Lower leg skin (tissue), 4 donors: ENCODE measurements at regions not wholly inside any gene's neighbourhood (a gene's known extent, or its start where the extent isn't known, plus 50 kb on each side); places are given as distances from the start of the nearest gene placed in this dataset.

Experiments
- DNase-seq, 2 donors: peaks; one replicate each; pipeline ENCODE4 v3.0.0-alpha.2; 2019; ENCODE audit warnings: low spot score in 2 of 2
- H3K4me3 ChIP-seq: fragments of 200-600 bp; sonication (generic); 2 replicates; pipeline ENCODE4 v1.5.1; 2017; ENCODE audit warnings: mild to moderate bottlenecking, low read depth; ENCODE audit not compliant: poor library complexity, severe bottlenecking
- POLR2A ChIP-seq, 2 donors: fragments of 450-650 bp; IDR thresholded peaks; one replicate each; pipeline ENCODE4 v1.6.1; 2016 to 2017; ENCODE audit warnings: antibody characterized with exemption in 2 of 2, mild to moderate bottlenecking in 1 of 2, moderate library complexity in 1 of 2
- WGBS, 2 donors: methylation state at CpG; one replicate each; pipeline ENCODE4 v1.1.5; 2018; 5-methylcytosine and 5-hydroxymethylcytosine counted together
- intact Hi-C: fragments of 100-400 bp; cut with DNase I; formaldehyde crosslinking; loops from one replicate; pipeline ENCODE4 v1.15.0; 2023; ENCODE audit warnings: low total_unique reads
- TF ChIP-seq, protein P1 (sequence below), 3 donors: fragments of 450-650 bp; IDR thresholded peaks; one replicate each; pipeline ENCODE4 v1.5.1; 2016; ENCODE audit warnings: antibody characterized with exemption in 3 of 3, mild to moderate bottlenecking in 3 of 3, moderate library complexity in 2 of 3

- H3K4me3 ChIP-seq = no peak overlapping the region
- 70 to 71% methylated on average over 8 of the region's 8 CpGs for WGBS, 2 donors
- TF ChIP-seq, protein P1, sequence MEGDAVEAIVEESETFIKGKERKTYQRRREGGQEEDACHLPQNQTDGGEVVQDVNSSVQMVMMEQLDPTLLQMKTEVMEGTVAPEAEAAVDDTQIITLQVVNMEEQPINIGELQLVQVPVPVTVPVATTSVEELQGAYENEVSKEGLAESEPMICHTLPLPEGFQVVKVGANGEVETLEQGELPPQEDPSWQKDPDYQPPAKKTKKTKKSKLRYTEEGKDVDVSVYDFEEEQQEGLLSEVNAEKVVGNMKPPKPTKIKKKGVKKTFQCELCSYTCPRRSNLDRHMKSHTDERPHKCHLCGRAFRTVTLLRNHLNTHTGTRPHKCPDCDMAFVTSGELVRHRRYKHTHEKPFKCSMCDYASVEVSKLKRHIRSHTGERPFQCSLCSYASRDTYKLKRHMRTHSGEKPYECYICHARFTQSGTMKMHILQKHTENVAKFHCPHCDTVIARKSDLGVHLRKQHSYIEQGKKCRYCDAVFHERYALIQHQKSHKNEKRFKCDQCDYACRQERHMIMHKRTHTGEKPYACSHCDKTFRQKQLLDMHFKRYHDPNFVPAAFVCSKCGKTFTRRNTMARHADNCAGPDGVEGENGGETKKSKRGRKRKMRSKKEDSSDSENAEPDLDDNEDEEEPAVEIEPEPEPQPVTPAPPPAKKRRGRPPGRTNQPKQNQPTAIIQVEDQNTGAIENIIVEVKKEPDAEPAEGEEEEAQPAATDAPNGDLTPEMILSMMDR (IDR thresholded peaks at IDR 0.05) = no peak
- intact Hi-C loops = no loop called here
- DNase-seq = peak in 1 of 2 donors; percentile 43
Measured at GRCh38 chr10:130817046-130817624, 494.4 kb downstream of the TCERG1L start.

DNA sequence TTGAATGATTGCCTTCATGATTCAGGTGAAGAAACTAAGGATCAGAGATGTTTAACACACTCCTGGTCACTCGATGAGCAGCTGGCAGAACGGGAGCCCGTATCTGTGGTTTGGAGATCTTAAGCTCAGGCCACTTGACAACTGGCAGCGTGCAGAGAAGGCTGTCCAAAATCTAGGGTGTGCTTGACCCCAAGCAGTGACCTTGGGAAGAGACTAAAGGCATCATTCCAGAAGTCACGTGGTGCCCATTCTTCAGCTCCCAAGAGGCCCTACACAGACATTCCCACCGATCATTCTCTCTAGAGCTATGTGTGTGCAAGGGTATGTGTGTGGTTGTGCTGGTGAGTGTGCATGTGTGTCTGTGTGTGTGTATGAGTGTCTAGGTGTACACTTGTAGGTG is 493.8 kb downstream of the TCERG1L start:
- 80 to 84% methylated on average over 6 of the region's 6 CpGs for WGBS, 2 donors
- DNase-seq = peak in 1 of 2 donors; percentile 13
- TF ChIP-seq POLR2A (IDR thresholded peaks at IDR 0.05) = no peak
- TF ChIP-seq, protein P1 (IDR thresholded peaks at IDR 0.05) = no peak
- H3K4me3 ChIP-seq = no peak overlapping the region
- intact Hi-C loops = no loop called here

DNA sequence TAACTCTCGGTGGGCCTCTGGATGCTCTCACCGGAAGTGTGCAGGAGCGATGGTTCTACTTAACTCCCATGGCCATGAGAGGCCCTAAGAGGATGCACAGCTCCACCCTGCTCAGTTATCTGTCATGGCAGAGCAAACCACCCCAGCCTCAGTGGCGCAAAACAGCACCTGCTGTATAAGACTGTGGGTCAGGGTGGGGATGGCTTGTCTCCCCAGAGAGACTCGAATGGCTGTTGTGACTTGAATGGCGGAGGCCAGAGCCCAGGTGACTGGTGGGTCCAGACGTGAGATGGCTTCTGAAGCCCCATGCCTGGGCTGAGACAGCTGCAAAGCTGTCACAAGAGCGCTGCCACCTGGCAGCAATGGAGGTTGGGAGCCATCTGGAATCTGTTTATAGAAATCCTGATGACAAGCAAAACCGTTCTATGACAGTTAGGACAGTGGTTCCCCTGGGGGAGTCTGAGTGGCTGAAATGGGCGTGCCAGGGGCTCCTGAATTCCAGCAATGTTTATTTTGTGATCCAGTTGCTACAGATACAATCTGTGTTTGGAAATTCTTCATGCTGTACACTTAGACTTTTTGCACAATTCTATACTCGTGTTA is 490.5 kb downstream of the TCERG1L start:
- intact Hi-C loops = no loop called here
- peak in 1 of 2 donors; percentile 59 for DNase-seq
- TF ChIP-seq POLR2A (IDR thresholded peaks at IDR 0.05) = no peak
- TF ChIP-seq, protein P1 (IDR thresholded peaks at IDR 0.05) = no peak
- whole genome bisulfite sequencing, 2 donors = 52 to 79% methylated on average over 11 of the region's 11 CpGs
- H3K4me3 ChIP-seq = no peak overlapping the region

DNA sequence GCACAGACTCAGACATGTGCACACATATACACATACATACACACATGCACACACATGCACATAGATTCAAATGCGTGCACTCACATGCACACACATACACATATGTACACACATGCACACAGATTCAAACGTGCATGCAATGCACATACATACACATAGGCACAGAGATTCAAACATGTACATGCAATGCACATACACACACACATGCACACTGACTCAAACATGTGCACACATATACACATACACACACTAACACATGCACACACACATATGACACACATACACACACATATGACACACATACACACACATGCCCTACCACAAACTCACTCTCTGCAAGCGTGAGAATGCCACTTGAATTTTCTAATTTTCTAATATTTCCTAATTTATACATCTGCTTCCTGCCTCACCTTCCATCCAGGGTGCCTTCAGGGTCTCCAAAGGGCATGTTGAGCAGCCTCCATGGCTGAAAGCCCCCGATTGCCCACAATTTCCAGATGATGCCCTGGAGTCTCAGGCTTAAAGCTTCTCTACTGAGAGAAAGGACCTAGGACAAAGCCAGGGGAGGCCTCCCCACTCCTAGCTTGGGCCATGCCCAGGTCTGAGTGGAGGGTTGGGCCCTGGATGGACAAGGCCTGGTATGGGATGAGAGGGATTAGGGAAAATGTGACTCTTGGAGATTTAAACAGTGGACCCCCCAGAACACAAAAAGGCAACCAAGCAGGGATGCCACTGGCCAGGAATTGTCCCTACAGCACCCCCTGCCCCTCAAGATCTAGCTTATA is 487.1 kb downstream of the TCERG1L start:
- WGBS, 2 donors = 89 to 90% methylated on average over 4 of the region's 4 CpGs
- H3K4me3 ChIP-seq = no peak overlapping the region
- TF ChIP-seq, protein P1 (IDR thresholded peaks at IDR 0.05) = no peak
- no peak for TF ChIP-seq POLR2A (IDR thresholded peaks at IDR 0.05)
- intact Hi-C loops = no loop called here
- DNase-seq = peak; percentile 6 to 34

GRCh38 chr10:130833596-130833995 is 477.9 kb downstream of the TCERG1L start:
- 84 to 85% methylated on average over 14 of the region's 14 CpGs for WGBS, 2 donors
- TF ChIP-seq, protein P1 (IDR thresholded peaks at IDR 0.05) = no peak
- no peak for TF ChIP-seq POLR2A (IDR thresholded peaks at IDR 0.05)
- intact Hi-C loops = no loop called here
- H3K4me3 ChIP-seq = no peak overlapping the region
- no peak for DNase-seq
